H9 (cell line): ENCODE measurements at regions not wholly inside any gene's neighbourhood (a gene's known extent, or its start where the extent isn't known, plus 50 kb on each side); places are given as distances from the start of the nearest gene placed in this dataset.

ENCODE experiments used
- DNase-seq: peaks from one replicate; pipeline ENCODE4 v3.0.0-alpha.2; 2017
- H2AFZ ChIP-seq: one replicate; pipeline ENCODE4 v1.6.1; 2013; ENCODE audit warnings: mild to moderate bottlenecking, low read length, control low read depth, moderate library complexity
- H2AK5ac ChIP-seq: 2 replicates; pipeline ENCODE4 v1.6.1; 2013; ENCODE audit warnings: low read length, control low read depth, mixed read lengths; ENCODE audit not compliant: insufficient read length
- H2BK120ac ChIP-seq: one replicate; pipeline ENCODE4 v1.6.1; 2013; ENCODE audit warnings: low read depth, mild to moderate bottlenecking, low read length, control low read depth, inconsistent platforms; ENCODE audit not compliant: poor library complexity, severe bottlenecking
- H2BK12ac ChIP-seq: 2 replicates; pipeline ENCODE4 v1.6.1; 2013; ENCODE audit warnings: low read length, control low read depth, mixed read lengths, low read depth; ENCODE audit not compliant: insufficient read length
- H2BK15ac ChIP-seq: 2 replicates; pipeline ENCODE4 v1.6.1; 2013; ENCODE audit warnings: low read depth, low read length, control low read depth
- H2BK20ac ChIP-seq: one replicate; pipeline ENCODE4 v1.6.1; 2013; ENCODE audit warnings: low read depth, mild to moderate bottlenecking, low read length, control low read depth, inconsistent platforms; ENCODE audit not compliant: poor library complexity, severe bottlenecking
- H2BK5ac ChIP-seq: 2 replicates; pipeline ENCODE4 v1.6.1; 2013; ENCODE audit warnings: low read length, control low read depth, mixed read lengths; ENCODE audit not compliant: insufficient read length
- H3K14ac ChIP-seq: 2 replicates; pipeline ENCODE4 v1.6.1; 2013; ENCODE audit warnings: low read length, control low read depth; ENCODE audit not compliant: insufficient read depth
- H3K18ac ChIP-seq: 2 replicates; pipeline ENCODE4 v1.6.1; 2013; ENCODE audit warnings: low read depth, mild to moderate bottlenecking, mixed read lengths, low read length, control low read depth; ENCODE audit not compliant: insufficient read length
- H3K23ac ChIP-seq: 2 replicates; pipeline ENCODE4 v1.6.1; 2013; ENCODE audit warnings: low read length, control low read depth, mixed read lengths, low read depth; ENCODE audit not compliant: insufficient read length
- H3K23me2 ChIP-seq: 2 replicates; pipeline ENCODE4 v1.6.1; 2013; ENCODE audit warnings: low read depth, mild to moderate bottlenecking, mixed read lengths, low read length, control low read depth; ENCODE audit not compliant: insufficient read length, poor library complexity, severe bottlenecking
- H3K27ac ChIP-seq: 2 replicates; pipeline ENCODE4 v1.5.1; 2013; ENCODE audit warnings: low read length, control low read depth, mixed read lengths, low read depth; ENCODE audit not compliant: insufficient read length
- H3K27me3 ChIP-seq: 2 replicates; pipeline ENCODE4 v1.6.1; 2013; ENCODE audit warnings: low read length, control low read depth, inconsistent platforms; ENCODE audit not compliant: insufficient read depth
- H3K4ac ChIP-seq: 2 replicates; pipeline ENCODE4 v1.6.1; 2013; ENCODE audit warnings: low read depth, mild to moderate bottlenecking, control low read depth, inconsistent platforms, low read length, moderate library complexity
- H3K4me1 ChIP-seq: 2 replicates; pipeline ENCODE4 v1.6.1; 2013; ENCODE audit warnings: low read length, control low read depth, inconsistent platforms; ENCODE audit not compliant: insufficient read depth
- H3K4me2 ChIP-seq: 2 replicates; pipeline ENCODE4 v1.6.1; 2013; ENCODE audit warnings: low read length, control low read depth, mixed read lengths; ENCODE audit not compliant: insufficient read length, insufficient read depth
- H3K56ac ChIP-seq: 2 replicates; pipeline ENCODE4 v1.6.1; 2013; ENCODE audit warnings: low read depth, mild to moderate bottlenecking, mixed read lengths, low read length, control low read depth; ENCODE audit not compliant: insufficient read length
- H3K79me1 ChIP-seq: 2 replicates; pipeline ENCODE4 v1.6.1; 2013; ENCODE audit warnings: low read depth, mild to moderate bottlenecking, moderate library complexity, low read length, control low read depth, inconsistent platforms; ENCODE audit not compliant: insufficient read depth, poor library complexity, severe bottlenecking
- H3K79me2 ChIP-seq: 2 replicates; pipeline ENCODE4 v1.6.1; 2013; ENCODE audit warnings: low read length, control low read depth, inconsistent platforms; ENCODE audit not compliant: insufficient read depth
- H3K9ac ChIP-seq: 2 replicates; pipeline ENCODE4 v1.6.1; 2013; ENCODE audit warnings: low read length, control low read depth, mixed read lengths; ENCODE audit not compliant: insufficient read length; ENCODE audit errors: extremely low read depth
- H3K9me3 ChIP-seq: one replicate; pipeline ENCODE4 v1.6.1; 2013; ENCODE audit warnings: low read depth, low read length, inconsistent platforms; ENCODE audit not compliant: control insufficient read depth
- H3T11ph ChIP-seq: one replicate; pipeline ENCODE4 v1.6.1; 2013; ENCODE audit warnings: mild to moderate bottlenecking, low read length, control low read depth, inconsistent platforms
- H4K20me1 ChIP-seq: one replicate; pipeline ENCODE4 v1.6.1; 2013; ENCODE audit not compliant: control insufficient read depth, insufficient read length, insufficient read depth
- H4K5ac ChIP-seq: 2 replicates; pipeline ENCODE4 v1.6.1; 2013; ENCODE audit warnings: low read depth, mild to moderate bottlenecking, mixed read lengths, low read length, control low read depth; ENCODE audit not compliant: insufficient read length
- H4K8ac ChIP-seq: replicated peaks from 2 replicates; pipeline ENCODE4 v1.6.1; 2013; ENCODE audit warnings: low read length, control low read depth, mixed read lengths, low read depth; ENCODE audit not compliant: insufficient read length
- H4K91ac ChIP-seq: 2 replicates; pipeline ENCODE4 v1.6.1; 2013; ENCODE audit warnings: low read depth, mild to moderate bottlenecking, moderate library complexity, mixed read lengths, low read length, control low read depth; ENCODE audit not compliant: insufficient read length
- H3K27ac Mint-ChIP-seq, 3 experiments: 2 replicates in 2 of 3; 3 replicates in 1 of 3; pipeline ENCODE4 v1.8.0; 2020 to 2021; ENCODE audit warnings: mixed read lengths in 3 of 3, mild to moderate bottlenecking in 1 of 3, moderate library complexity in 1 of 3
- H3K27me3 Mint-ChIP-seq: 2 replicates; pipeline ENCODE4 v1.8.0; 2021; ENCODE audit warnings: low read depth, mild to moderate bottlenecking, moderate library complexity, mixed read lengths
- H3K36me3 Mint-ChIP-seq, 3 experiments: 2 replicates in 2 of 3; 3 replicates in 1 of 3; pipeline ENCODE4 v1.8.0; 2020 to 2021; ENCODE audit warnings: low read depth in 3 of 3, mixed read lengths in 3 of 3; ENCODE audit not compliant: insufficient read depth in 1 of 3
- H3K4me1 Mint-ChIP-seq, 2 experiments: 2 replicates each; pipeline ENCODE4 v1.8.0; 2020; ENCODE audit warnings: mixed read lengths in 2 of 2
- H3K4me3 Mint-ChIP-seq, 2 experiments: 2 replicates in 1 of 2; 3 replicates in 1 of 2; pipeline ENCODE4 v1.8.0; 2020 to 2021; ENCODE audit warnings: mild to moderate bottlenecking in 2 of 2, mixed read lengths in 2 of 2, moderate library complexity in 1 of 2
- H3K9me3 Mint-ChIP-seq, 2 experiments: 2 replicates in 1 of 2; 3 replicates in 1 of 2; pipeline ENCODE4 v1.8.0; 2020; ENCODE audit warnings: mild to moderate bottlenecking in 2 of 2, mixed read lengths in 2 of 2, moderate library complexity in 1 of 2
- WGBS: extraction: QIAGEN DNeasy Blood & Tissue Kit; methylation state at CpG from one replicate; pipeline ENCODE4 v1.1.7; 2013; ENCODE audit warnings: missing lambda C conversion rate, low lambda C conversion rate, mixed read lengths; ENCODE audit not compliant: insufficient read length; ENCODE audit errors: extremely low coverage; 5-methylcytosine and 5-hydroxymethylcytosine counted together
- TF ChIP-seq, protein P1 (sequence below): fragments of 200-600 bp; sonication (generic); conservative IDR thresholded peaks from 3 replicates; pipeline ENCODE4 v1.8.0; 2021; ENCODE audit warnings: antibody characterized with exemption, mild to moderate bottlenecking

DNA sequence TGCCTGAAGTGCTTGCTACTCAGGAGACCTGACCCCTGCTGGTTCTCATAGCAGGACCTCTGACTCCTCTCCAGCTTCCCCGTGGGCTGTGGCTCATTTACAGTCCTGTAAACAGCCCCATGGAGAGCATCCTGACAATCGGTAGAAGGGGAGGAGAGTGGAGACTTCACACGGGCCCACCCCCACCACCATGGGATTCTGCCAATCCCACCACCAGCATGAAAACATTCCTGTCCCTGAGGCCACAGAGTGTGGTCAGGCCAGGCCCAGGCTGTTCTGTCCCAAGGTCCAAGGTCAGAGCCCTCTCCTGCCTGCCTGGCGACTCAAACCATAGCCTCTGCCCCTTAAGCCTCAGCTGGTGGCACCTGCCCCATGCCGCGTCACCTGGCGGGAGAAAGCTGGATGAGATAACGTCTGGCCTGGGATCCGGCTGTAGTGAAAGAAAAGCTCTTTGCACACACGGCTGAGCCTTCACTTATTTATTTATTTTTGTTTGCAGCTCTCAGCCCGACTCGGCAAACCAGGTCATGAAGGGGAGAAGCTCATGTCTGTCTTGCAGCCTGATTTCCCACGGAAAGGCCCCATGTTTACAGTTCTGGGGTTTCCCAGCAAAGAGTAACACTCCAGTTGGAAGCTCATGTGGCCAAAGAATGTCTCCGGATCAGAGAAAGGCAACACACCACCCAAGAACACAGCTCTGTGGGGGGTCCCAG is 293.6 kb upstream of the ZMIZ1 start:
- no peaks in the 10 kb centered on the region for H4K20me1 ChIP-seq
- H3K23me2 ChIP-seq = no peaks in the 10 kb centered on the region
- DNase-seq = no peak
- H3K79me1 ChIP-seq = no peaks in the 10 kb centered on the region
- H2AK5ac ChIP-seq = no peak overlapping the region
- no CpG with 5 or more reads among the region's 14 CpGs for WGBS
- no peak overlapping the region for H3K23ac ChIP-seq
- H3K27me3 Mint-ChIP-seq = peaks cover 7% of the 10 kb centered on the region
- no peak overlapping the region for H2AFZ ChIP-seq
- no peak overlapping the region for H3K4me3 Mint-ChIP-seq
- TF ChIP-seq, protein P1, sequence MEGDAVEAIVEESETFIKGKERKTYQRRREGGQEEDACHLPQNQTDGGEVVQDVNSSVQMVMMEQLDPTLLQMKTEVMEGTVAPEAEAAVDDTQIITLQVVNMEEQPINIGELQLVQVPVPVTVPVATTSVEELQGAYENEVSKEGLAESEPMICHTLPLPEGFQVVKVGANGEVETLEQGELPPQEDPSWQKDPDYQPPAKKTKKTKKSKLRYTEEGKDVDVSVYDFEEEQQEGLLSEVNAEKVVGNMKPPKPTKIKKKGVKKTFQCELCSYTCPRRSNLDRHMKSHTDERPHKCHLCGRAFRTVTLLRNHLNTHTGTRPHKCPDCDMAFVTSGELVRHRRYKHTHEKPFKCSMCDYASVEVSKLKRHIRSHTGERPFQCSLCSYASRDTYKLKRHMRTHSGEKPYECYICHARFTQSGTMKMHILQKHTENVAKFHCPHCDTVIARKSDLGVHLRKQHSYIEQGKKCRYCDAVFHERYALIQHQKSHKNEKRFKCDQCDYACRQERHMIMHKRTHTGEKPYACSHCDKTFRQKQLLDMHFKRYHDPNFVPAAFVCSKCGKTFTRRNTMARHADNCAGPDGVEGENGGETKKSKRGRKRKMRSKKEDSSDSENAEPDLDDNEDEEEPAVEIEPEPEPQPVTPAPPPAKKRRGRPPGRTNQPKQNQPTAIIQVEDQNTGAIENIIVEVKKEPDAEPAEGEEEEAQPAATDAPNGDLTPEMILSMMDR = no peak
- H2BK120ac ChIP-seq = no peak overlapping the region
- no peak overlapping the region for H2BK5ac ChIP-seq
- H3K27ac ChIP-seq = no peak overlapping the region
- H3K4ac ChIP-seq = no peak overlapping the region
- H4K8ac ChIP-seq = no peak overlapping the region
- H2BK20ac ChIP-seq = no peak overlapping the region
- no peaks in the 10 kb centered on the region for H3K9me3 ChIP-seq
- H3K9ac ChIP-seq = no peak overlapping the region
- no peak overlapping the region for H2BK15ac ChIP-seq
- no peak overlapping the region; the same call in 1 of the 2 replicates for H3K14ac ChIP-seq
- H3K4me1 ChIP-seq = no peaks in the 10 kb centered on the region
- no peak overlapping the region for H4K91ac ChIP-seq
- no peak overlapping the region for H2BK12ac ChIP-seq
- H3K36me3 Mint-ChIP-seq = no peaks in the 10 kb centered on the region; a peak in 1 of 7 replicates
- no peaks in the 10 kb centered on the region for H3K27me3 ChIP-seq
- H3K4me1 Mint-ChIP-seq = peaks cover 12 to 24% of the 10 kb centered on the region in 2 experiments
- H3T11ph ChIP-seq = no peak overlapping the region
- 0 out of 7 replicates have a peak overlapping the region, but pooled peaks of 1 of the 3 experiments have one; percentile 53 for H3K27ac Mint-ChIP-seq
- no peak overlapping the region for H3K56ac ChIP-seq
- H3K79me2 ChIP-seq = no peaks in the 10 kb centered on the region
- H3K18ac ChIP-seq = no peak overlapping the region
- no peaks in the 10 kb centered on the region for H3K9me3 Mint-ChIP-seq
- no peak overlapping the region for H3K4me2 ChIP-seq
- no peak overlapping the region for H4K5ac ChIP-seq
